ENCODE measurements at regions not wholly inside any gene's neighbourhood (a gene's known extent, or its start where the extent isn't known, plus 50 kb on each side); places are given as distances from the start of the nearest gene placed in this dataset.
"Not testable (repeated sequence)": the region's sequence is repeated elsewhere in the genome, so short reads cannot be mapped to it uniquely, and the experiment has no call there.

- POLR2A ChIA-PET; H3K36me3 Mint-ChIP-seq; H3K4me1 Mint-ChIP-seq (ENCODE audit: low read depth); H3K9me3 Mint-ChIP-seq; intact Hi-C loops (cut with micrococcal nuclease); H3K4me3 Mint-ChIP-seq; H3K27ac Mint-ChIP-seq; DNase-seq; CTCF ChIA-PET; H3K27me3 Mint-ChIP-seq: not testable (repeated sequence)
These were observed 300.6 kb downstream of the FLRT2 start for GRCh38 chr14:85830549-85830948.

GRCh38 chr14:85829601-85830000, 299.7 kb downstream of the FLRT2 start:
- H3K36me3 Mint-ChIP-seq; H3K4me1 Mint-ChIP-seq (ENCODE audit: low read depth); H3K9me3 Mint-ChIP-seq; intact Hi-C loops (cut with micrococcal nuclease); H3K27ac Mint-ChIP-seq; POLR2A ChIA-PET; H3K27me3 Mint-ChIP-seq; CTCF ChIA-PET; H3K4me3 Mint-ChIP-seq; DNase-seq: not testable (repeated sequence)

- Mint-ChIP-seq H3K9me3 (no peaks in the 10 kb centered on the region), H3K4me1 (ENCODE audit: low read depth) (no peaks in the 10 kb centered on the region), H3K4me3 (no peak overlapping the region), H3K36me3 (no peaks in the 10 kb centered on the region), H3K27me3 (no peaks in the 10 kb centered on the region), H3K27ac (no peak overlapping the region)
- CTCF ChIA-PET, result no interaction called here
- POLR2A ChIA-PET, result no interaction called here
- DNase-seq, result no peak
- intact Hi-C loops (cut with micrococcal nuclease), result no loop called here
These were observed 294.6 kb downstream of the FLRT2 start for GRCh38 chr14:85824526-85824925.

- Mint-ChIP-seq H3K4me3 (no peak overlapping the region), H3K4me1 (ENCODE audit: low read depth) (no peaks in the 10 kb centered on the region), H3K36me3 (no peaks in the 10 kb centered on the region), H3K9me3 (no peaks in the 10 kb centered on the region), H3K27ac (no peak overlapping the region), H3K27me3 (no peaks in the 10 kb centered on the region)
- no peak for DNase-seq
- intact Hi-C loops (cut with micrococcal nuclease), result no loop called here
- ChIA-PET POLR2A (no interaction called here), CTCF (no interaction called here)
These were observed 292.3 kb downstream of the FLRT2 start for GRCh38 chr14:85822236-85822635.

GRCh38 chr14:85817430-85817829, 287.5 kb downstream of the FLRT2 start:
- intact Hi-C loops (cut with micrococcal nuclease), result no loop called here
- no peak overlapping the region for H3K27ac Mint-ChIP-seq
- ChIA-PET CTCF (no interaction called here), POLR2A (no interaction called here)
- no peaks in the 10 kb centered on the region for H3K27me3 Mint-ChIP-seq
- H3K9me3 Mint-ChIP-seq, result no peaks in the 10 kb centered on the region
- H3K4me3 Mint-ChIP-seq, result no peak overlapping the region
- DNase-seq, result no peak
- no peaks in the 10 kb centered on the region for H3K36me3 Mint-ChIP-seq
- H3K4me1 Mint-ChIP-seq (ENCODE audit: low read depth), result no peaks in the 10 kb centered on the region

- Mint-ChIP-seq H3K27ac (no peak overlapping the region), H3K4me1 (ENCODE audit: low read depth) (no peaks in the 10 kb centered on the region), H3K36me3 (no peaks in the 10 kb centered on the region), H3K9me3 (no peaks in the 10 kb centered on the region), H3K27me3 (no peaks in the 10 kb centered on the region), H3K4me3 (no peak overlapping the region)
- ChIA-PET POLR2A (no interaction called here), CTCF (no interaction called here)
- intact Hi-C loops (cut with micrococcal nuclease), result no loop called here
- DNase-seq, result no peak
These were observed 283.1 kb downstream of the FLRT2 start for GRCh38 chr14:85813040-85813439.

GRCh38 chr14:85811340-85811739, 281.4 kb downstream of the FLRT2 start:
- ChIA-PET POLR2A (no interaction called here), CTCF (no interaction called here)
- Mint-ChIP-seq H3K27me3 (no peaks in the 10 kb centered on the region), H3K4me3 (no peak overlapping the region), H3K36me3 (no peaks in the 10 kb centered on the region), H3K4me1 (ENCODE audit: low read depth) (no peaks in the 10 kb centered on the region), H3K27ac (no peak overlapping the region), H3K9me3 (peaks cover 3% of the 10 kb centered on the region)
- DNase-seq, result no peak
- intact Hi-C loops (cut with micrococcal nuclease), result no loop called here

- no peaks in the 10 kb centered on the region for H3K9me3 Mint-ChIP-seq
- no peaks in the 10 kb centered on the region for H3K4me1 Mint-ChIP-seq (ENCODE audit: low read depth)
- H3K36me3 Mint-ChIP-seq, result no peaks in the 10 kb centered on the region
- H3K4me3 Mint-ChIP-seq, result no peak overlapping the region
- POLR2A ChIA-PET, result no interaction called here
- H3K27ac Mint-ChIP-seq, result no peak overlapping the region
- CTCF ChIA-PET, result no interaction called here
- no peaks in the 10 kb centered on the region for H3K27me3 Mint-ChIP-seq
- no peak for DNase-seq
- intact Hi-C loops (cut with micrococcal nuclease), result no loop called here
These were observed 269.7 kb downstream of the FLRT2 start for GRCh38 chr14:85799668-85800067.

- no peaks in the 10 kb centered on the region for H3K36me3 Mint-ChIP-seq
- H3K4me3 Mint-ChIP-seq, result no peak overlapping the region
- POLR2A ChIA-PET, result no interaction called here
- CTCF ChIA-PET, result no interaction called here
- H3K27me3 Mint-ChIP-seq, result no peaks in the 10 kb centered on the region
- intact Hi-C loops (cut with micrococcal nuclease), result no loop called here
- DNase-seq, result no peak
- H3K27ac Mint-ChIP-seq, result no peak overlapping the region
- H3K4me1 Mint-ChIP-seq (ENCODE audit: low read depth), result no peaks in the 10 kb centered on the region
- H3K9me3 Mint-ChIP-seq, result no peaks in the 10 kb centered on the region
These were observed 268.9 kb downstream of the FLRT2 start for GRCh38 chr14:85798856-85799255.

GRCh38 chr14:85793533-85793932, 263.6 kb downstream of the FLRT2 start:
- POLR2A ChIA-PET, result no interaction called here
- Mint-ChIP-seq H3K27me3 (peaks cover 2% of the 10 kb centered on the region), H3K27ac (no peak overlapping the region), H3K36me3 (no peaks in the 10 kb centered on the region), H3K4me3 (no peak overlapping the region), H3K9me3 (no peaks in the 10 kb centered on the region), H3K4me1 (ENCODE audit: low read depth) (no peaks in the 10 kb centered on the region)
- intact Hi-C loops (cut with micrococcal nuclease), result no loop called here
- no peak for DNase-seq
- CTCF ChIA-PET, result no interaction called here

- ChIA-PET CTCF (no interaction called here), POLR2A (no interaction called here)
- no peak for DNase-seq
- Mint-ChIP-seq H3K4me3 (no peak overlapping the region), H3K27ac (no peak overlapping the region), H3K27me3 (peaks cover 2% of the 10 kb centered on the region), H3K4me1 (ENCODE audit: low read depth) (no peaks in the 10 kb centered on the region), H3K36me3 (no peaks in the 10 kb centered on the region), H3K9me3 (no peaks in the 10 kb centered on the region)
- intact Hi-C loops (cut with micrococcal nuclease), result no loop called here
These were observed 259.6 kb downstream of the FLRT2 start for GRCh38 chr14:85789506-85789905.

GRCh38 chr14:85788470-85789233, 258.7 kb downstream of the FLRT2 start:
- Mint-ChIP-seq H3K9me3 (no peaks in the 10 kb centered on the region), H3K27ac (no peak overlapping the region), H3K36me3 (no peaks in the 10 kb centered on the region), H3K27me3 (peaks cover 2% of the 10 kb centered on the region), H3K4me1 (ENCODE audit: low read depth) (no peaks in the 10 kb centered on the region), H3K4me3 (no peak overlapping the region)
- DNase-seq, result no peak
- CTCF ChIA-PET, result no interaction called here
- POLR2A ChIA-PET, result no interaction called here
- intact Hi-C loops (cut with micrococcal nuclease), result no loop called here

GRCh38 chr14:85766295-85766694, 236.4 kb downstream of the FLRT2 start:
- Mint-ChIP-seq H3K4me3 (no peak overlapping the region), H3K27me3 (no peaks in the 10 kb centered on the region), H3K36me3 (no peaks in the 10 kb centered on the region), H3K27ac (no peak overlapping the region), H3K4me1 (ENCODE audit: low read depth) (no peaks in the 10 kb centered on the region), H3K9me3 (no peaks in the 10 kb centered on the region)
- ChIA-PET POLR2A (no interaction called here), CTCF (no interaction called here)
- DNase-seq, result no peak
- intact Hi-C loops (cut with micrococcal nuclease), result no loop called here

GRCh38 chr14:85764822-85765221, 234.9 kb downstream of the FLRT2 start:
- ChIA-PET POLR2A (no interaction called here), CTCF (no interaction called here)
- no peaks in the 10 kb centered on the region for H3K27me3 Mint-ChIP-seq
- no peak for DNase-seq
- H3K9me3 Mint-ChIP-seq, result peaks cover 2% of the 10 kb centered on the region
- H3K4me3 Mint-ChIP-seq, result no peak overlapping the region
- intact Hi-C loops (cut with micrococcal nuclease), result no loop called here
- H3K4me1 Mint-ChIP-seq (ENCODE audit: low read depth), result no peaks in the 10 kb centered on the region
- H3K36me3 Mint-ChIP-seq, result no peaks in the 10 kb centered on the region
- H3K27ac Mint-ChIP-seq, result no peak overlapping the region
